ENCODE measurements at regions not wholly inside any gene's neighbourhood (a gene's known extent, or its start where the extent isn't known, plus 50 kb on each side); places are given as distances from the start of the nearest gene placed in this dataset.

DNA sequence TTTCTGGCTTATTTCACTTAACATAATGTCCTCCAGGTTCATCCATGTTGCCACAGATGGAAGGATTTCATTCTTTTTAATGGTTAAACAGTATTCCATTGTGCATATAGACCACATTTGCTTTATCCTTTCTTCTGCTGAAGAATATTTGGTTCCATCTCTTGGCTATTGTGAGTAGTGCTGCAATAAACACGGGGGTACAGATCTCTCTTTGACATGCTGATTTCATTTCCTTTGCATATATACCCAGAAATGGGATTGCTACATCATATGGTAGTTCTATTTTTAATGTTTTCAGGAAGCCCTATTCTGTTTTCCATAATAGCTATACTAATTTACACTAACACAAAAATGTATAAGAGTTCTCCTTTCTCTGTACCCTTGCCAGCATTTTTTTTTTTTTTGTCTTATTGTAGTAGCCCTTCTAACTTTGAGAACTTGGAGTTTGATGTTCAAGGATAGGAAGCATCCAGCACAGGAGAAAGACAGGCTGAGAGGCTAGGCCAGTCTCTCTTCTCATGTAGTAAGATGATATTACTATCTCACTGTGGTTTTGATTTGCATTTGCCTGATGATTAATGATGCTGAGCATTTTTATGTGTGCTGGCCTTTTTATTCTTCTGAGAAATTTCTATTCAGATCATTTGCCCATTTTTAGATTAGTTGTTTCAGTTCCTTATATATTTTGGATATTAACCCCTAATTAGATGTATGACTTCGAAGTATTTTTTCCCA is 592.2 kb upstream of the ZNF608 start:
- H3K4me3 ChIP-seq: no peak overlapping the region
- no peaks in the 10 kb centered on the region for H3K9me3 ChIP-seq
- H3K4me1 ChIP-seq (ENCODE audit: low read depth): no peaks in the 10 kb centered on the region
- intact Hi-C loops (cut with DNase I, micrococcal nuclease): no loop called here
- no peaks in the 10 kb centered on the region for H3K36me3 ChIP-seq (ENCODE audit: low read depth)
- ATAC-seq (no peak), DNase-seq (no peak)
- TF ChIP-seq, protein P1, sequence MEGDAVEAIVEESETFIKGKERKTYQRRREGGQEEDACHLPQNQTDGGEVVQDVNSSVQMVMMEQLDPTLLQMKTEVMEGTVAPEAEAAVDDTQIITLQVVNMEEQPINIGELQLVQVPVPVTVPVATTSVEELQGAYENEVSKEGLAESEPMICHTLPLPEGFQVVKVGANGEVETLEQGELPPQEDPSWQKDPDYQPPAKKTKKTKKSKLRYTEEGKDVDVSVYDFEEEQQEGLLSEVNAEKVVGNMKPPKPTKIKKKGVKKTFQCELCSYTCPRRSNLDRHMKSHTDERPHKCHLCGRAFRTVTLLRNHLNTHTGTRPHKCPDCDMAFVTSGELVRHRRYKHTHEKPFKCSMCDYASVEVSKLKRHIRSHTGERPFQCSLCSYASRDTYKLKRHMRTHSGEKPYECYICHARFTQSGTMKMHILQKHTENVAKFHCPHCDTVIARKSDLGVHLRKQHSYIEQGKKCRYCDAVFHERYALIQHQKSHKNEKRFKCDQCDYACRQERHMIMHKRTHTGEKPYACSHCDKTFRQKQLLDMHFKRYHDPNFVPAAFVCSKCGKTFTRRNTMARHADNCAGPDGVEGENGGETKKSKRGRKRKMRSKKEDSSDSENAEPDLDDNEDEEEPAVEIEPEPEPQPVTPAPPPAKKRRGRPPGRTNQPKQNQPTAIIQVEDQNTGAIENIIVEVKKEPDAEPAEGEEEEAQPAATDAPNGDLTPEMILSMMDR (IDR thresholded peaks at IDR 0.05): no peak

DNA sequence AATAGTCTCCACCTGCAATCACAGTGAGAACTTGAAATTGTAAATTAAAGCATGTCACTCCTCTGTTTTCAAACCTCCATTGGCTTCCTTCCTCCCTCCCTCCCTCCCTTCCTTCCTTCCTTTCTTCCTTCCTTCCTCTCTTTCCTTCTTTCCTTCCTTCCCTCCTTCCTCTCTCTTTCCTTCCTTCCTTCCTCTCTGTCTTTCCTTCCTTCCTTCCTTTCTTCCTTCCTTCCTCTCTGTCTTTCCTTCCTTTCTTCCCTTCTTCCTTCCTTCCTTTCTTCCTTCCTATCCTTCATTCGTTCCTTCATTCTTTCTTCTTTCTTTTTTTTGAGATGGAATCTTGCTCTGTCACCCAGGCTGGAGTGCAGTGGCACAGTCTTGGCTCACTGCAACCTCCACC is 595.0 kb upstream of the ZNF608 start:
- Histone ChIP-seq H3K9me3 (no peaks in the 10 kb centered on the region), H3K4me3 (no peak overlapping the region), H3K4me1 (ENCODE audit: low read depth) (no peaks in the 10 kb centered on the region), H3K36me3 (ENCODE audit: low read depth) (no peaks in the 10 kb centered on the region)
- no peak for DNase-seq
- ATAC-seq: no peak
- TF ChIP-seq, protein P1 (IDR thresholded peaks at IDR 0.05): no peak
- intact Hi-C loops (cut with DNase I, micrococcal nuclease): no loop called here

GRCh38 chr5:125343015-125343414 is 596.6 kb upstream of the ZNF608 start:
- ATAC-seq (no peak), DNase-seq (no peak)
- intact Hi-C loops (cut with DNase I, micrococcal nuclease): no loop called here
- Histone ChIP-seq H3K36me3 (ENCODE audit: low read depth) (no peaks in the 10 kb centered on the region), H3K4me3 (no peak overlapping the region), H3K4me1 (ENCODE audit: low read depth) (no peaks in the 10 kb centered on the region), H3K9me3 (no peaks in the 10 kb centered on the region)
- TF ChIP-seq, protein P1 (IDR thresholded peaks at IDR 0.05): no peak

- TF ChIP-seq, protein P1 (IDR thresholded peaks at IDR 0.05): no peak
Measured at GRCh38 chr5:125346316-125346715, 599.9 kb upstream of the ZNF608 start.

GRCh38 chr5:125348221-125348692 is 601.8 kb upstream of the ZNF608 start:
- no peaks in the 10 kb centered on the region for H3K4me1 ChIP-seq (ENCODE audit: low read depth)
- TF ChIP-seq, protein P1 (IDR thresholded peaks at IDR 0.05): no peak

More at GRCh38 chr5:125346316-125346715, 599.9 kb upstream of the ZNF608 start:
- Histone ChIP-seq H3K36me3 (ENCODE audit: low read depth) (no peaks in the 10 kb centered on the region), H3K4me3 (no peak overlapping the region), H3K9me3 (no peaks in the 10 kb centered on the region), H3K4me1 (ENCODE audit: low read depth) (no peaks in the 10 kb centered on the region)
- intact Hi-C loops (cut with DNase I, micrococcal nuclease): no loop called here
- ATAC-seq (no peak), DNase-seq (no peak)

More at GRCh38 chr5:125348221-125348692, 601.8 kb upstream of the ZNF608 start:
- ATAC-seq (no peak), DNase-seq (no peak)
- H3K4me3 ChIP-seq: no peak overlapping the region
- no peaks in the 10 kb centered on the region for H3K36me3 ChIP-seq (ENCODE audit: low read depth)
- no peaks in the 10 kb centered on the region for H3K9me3 ChIP-seq
- intact Hi-C loops (cut with DNase I, micrococcal nuclease): no loop called here

Measured in mucosa of descending colon (tissue), 3 donors.